Upper lobe of left lung (tissue), 6 donors: ENCODE measurements at regions not wholly inside any gene's neighbourhood (a gene's known extent, or its start where the extent isn't known, plus 50 kb on each side); places are given as distances from the start of the nearest gene placed in this dataset.

Experiments
- ATAC-seq, 2 donors: fragments of 200-7000 bp; cut with Tn5 transposase; one replicate each; pipeline ENCODE4 v1.9.1; 2022; ENCODE audit warnings: mild to moderate bottlenecking in 2 of 2, moderate library complexity in 2 of 2; ENCODE audit not compliant: low FRiP score in 2 of 2
- DNase-seq, 2 donors: peaks; one replicate each; pipeline ENCODE4 v3.0.0-alpha.2; 2019 to 2020
- H3K27ac ChIP-seq, 4 donors: fragments of 200-600 bp; sonication (generic); one replicate each; pipeline ENCODE4 v1.5.1; 2016 to 2019
- H3K27me3 ChIP-seq, 4 donors: fragments of 200-600 bp; sonication (generic); one replicate each; pipeline ENCODE4 v1.5.1; 2017 to 2019
- H3K36me3 ChIP-seq, 4 donors: fragments of 200-600 bp; sonication (generic); one replicate each; pipeline ENCODE4 v1.5.1; 2016 to 2019
- H3K4me1 ChIP-seq, 4 donors: fragments of 200-600 bp; sonication (generic); one replicate each; pipeline ENCODE4 v1.5.1; 2018 to 2019
- H3K4me3 ChIP-seq, 4 donors: fragments of 200-600 bp; sonication (generic); one replicate each; pipeline ENCODE4 v1.5.1; 2017 to 2019; ENCODE audit warnings: mild to moderate bottlenecking in 2 of 4, moderate library complexity in 1 of 4
- H3K9me3 ChIP-seq, 4 donors: fragments of 200-600 bp; sonication (generic); one replicate each; pipeline ENCODE4 v1.5.1; 2018 to 2019
- CTCF ChIP-seq, 6 experiments: fragments of 450-650 bp in 4 of 6; fragments of 200-600 bp in 2 of 6; sonication (generic) in 2 of 6; IDR thresholded peaks; one replicate each; pipeline ENCODE4 v1.5.1; 2016 to 2019; ENCODE audit warnings: antibody characterized with exemption in 6 of 6
- EP300 ChIP-seq, 4 donors: sonication (generic); formaldehyde crosslinking; IDR thresholded peaks; one replicate each; pipeline ENCODE4 v1.5.1; 2017; ENCODE audit warnings: antibody characterized with exemption in 4 of 4, control low read depth in 2 of 4
- POLR2A ChIP-seq, 4 donors: fragments of 450-650 bp; IDR thresholded peaks; one replicate each; pipeline ENCODE4 v1.5.1; 2016 to 2017; ENCODE audit warnings: antibody characterized with exemption in 4 of 4, mild to moderate bottlenecking in 2 of 4
- POLR2AphosphoS5 ChIP-seq, 2 donors: sonication (generic); formaldehyde crosslinking; IDR thresholded peaks; one replicate each; pipeline ENCODE4 v1.5.1; 2017; ENCODE audit warnings: antibody characterized with exemption in 2 of 2
- WGBS, 2 donors: methylation state at CpG; one replicate each; pipeline ENCODE4 v1.1.5; 2017 to 2018; 5-methylcytosine and 5-hydroxymethylcytosine counted together
- donor health status: DM: no; HTN: no; CAD: no; lungs with moderate emphysema.
- donor health status: DM: no; HTN: yes; CAD: no; lungs with severe emphysema.

DNA sequence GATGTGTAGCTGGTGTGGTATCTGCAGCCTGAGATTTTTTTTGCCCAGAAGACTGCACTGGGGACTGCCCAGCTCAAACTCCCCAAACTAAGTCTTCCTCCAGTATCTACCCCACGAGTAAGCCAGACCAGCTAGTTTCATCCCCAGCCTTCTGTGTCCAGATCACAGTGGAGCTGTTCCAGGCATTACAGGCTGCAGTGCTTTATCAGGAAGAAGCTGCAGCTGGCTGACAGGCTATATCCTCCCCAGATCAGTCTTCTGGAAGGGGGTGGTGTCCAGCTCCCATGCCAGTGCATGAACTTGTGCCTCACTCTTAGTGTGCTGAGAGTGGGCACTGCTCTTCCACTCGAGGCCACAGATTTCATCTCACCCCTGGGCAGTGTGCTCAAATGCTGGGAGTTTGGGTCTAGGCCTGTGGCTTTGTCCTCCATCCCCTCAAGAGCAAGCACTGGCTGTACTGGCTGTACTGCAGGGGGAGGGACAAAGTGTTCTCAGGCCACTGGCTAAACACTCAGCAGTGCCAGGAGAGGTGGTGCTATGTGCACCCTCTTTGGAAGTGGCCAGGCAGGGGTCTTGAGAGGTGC lies 679.1 kb upstream of the COBL start:
- Histone ChIP-seq H3K9me3 (peaks cover 0 to 14% (median 0%) of the 10 kb centered on the region in 4 donors), H3K4me1 (no peaks in the 10 kb centered on the region), H3K4me3 (no peak overlapping the region), H3K27me3 (no peaks in the 10 kb centered on the region), H3K36me3 (no peaks in the 10 kb centered on the region), H3K27ac (no peak overlapping the region)
- 64% methylated on average over 2 of the region's 2 CpGs; no CpG with 5 or more reads in 1 of the 2 donors for WGBS, 2 donors
- ATAC-seq, result peak in 1 of 2 donors; percentile 55
- no peak for TF ChIP-seq CTCF (IDR thresholded peaks at IDR 0.05)
- TF ChIP-seq POLR2A (IDR thresholded peaks at IDR 0.05), result no peak
- no peak for TF ChIP-seq EP300 (IDR thresholded peaks at IDR 0.05)
- no peak for TF ChIP-seq POLR2AphosphoS5 (IDR thresholded peaks at IDR 0.05)
- DNase-seq, result no peak

DNA sequence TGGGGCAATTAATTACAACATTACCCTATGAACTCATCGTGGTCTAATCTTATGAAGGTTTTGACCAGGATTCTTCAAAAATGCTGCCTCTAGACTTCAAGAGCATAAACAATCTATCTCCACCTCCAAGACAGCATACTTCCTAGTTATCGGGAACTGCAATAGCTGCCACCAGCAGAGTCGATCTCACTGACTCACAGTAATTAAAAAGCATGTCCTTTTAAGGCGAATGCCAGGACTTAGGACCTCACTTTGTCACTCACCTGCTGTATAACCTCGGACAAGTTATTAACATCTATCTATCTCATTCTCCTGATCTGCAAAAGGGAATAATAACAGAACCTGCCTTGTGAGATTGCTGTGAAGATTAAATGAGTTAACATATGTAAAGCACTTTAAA lies 666.0 kb upstream of the COBL start:
- DNase-seq (no peak), ATAC-seq (no peak)
- no peaks in the 10 kb centered on the region for H3K4me1 ChIP-seq
- H3K9me3 ChIP-seq, result no peaks in the 10 kb centered on the region
- no peaks in the 10 kb centered on the region for H3K27me3 ChIP-seq
- 54 to 59% methylated on average over 5 of the region's 5 CpGs for WGBS, 2 donors
- TF ChIP-seq POLR2A (IDR thresholded peaks at IDR 0.05), result no peak
- TF ChIP-seq CTCF (IDR thresholded peaks at IDR 0.05), result no peak
- TF ChIP-seq POLR2AphosphoS5 (IDR thresholded peaks at IDR 0.05), result no peak
- no peak for TF ChIP-seq EP300 (IDR thresholded peaks at IDR 0.05)
- no peaks in the 10 kb centered on the region for H3K36me3 ChIP-seq
- H3K27ac ChIP-seq, result no peak overlapping the region
- H3K4me3 ChIP-seq, result no peak overlapping the region

DNA sequence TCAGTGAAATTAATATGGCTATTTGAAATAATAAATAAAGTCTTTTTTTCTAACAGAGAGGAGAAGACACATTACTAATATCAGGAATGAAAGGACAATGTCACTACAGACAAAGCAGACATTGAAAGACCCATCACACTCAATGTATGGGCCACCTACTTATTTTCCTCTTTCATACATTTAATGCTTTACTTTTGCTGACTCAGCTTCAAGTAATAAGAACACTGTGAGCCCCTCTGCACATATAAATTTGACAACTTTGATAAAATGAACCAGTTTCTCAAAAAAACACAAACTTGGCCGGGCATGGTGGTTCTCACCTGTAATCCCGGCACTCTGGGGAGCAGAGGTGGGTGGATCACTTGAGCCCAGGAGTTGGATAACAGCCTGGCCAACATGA lies 664.2 kb upstream of the COBL start:
- TF ChIP-seq EP300 (IDR thresholded peaks at IDR 0.05), result no peak
- TF ChIP-seq CTCF (IDR thresholded peaks at IDR 0.05), result no peak
- TF ChIP-seq POLR2AphosphoS5 (IDR thresholded peaks at IDR 0.05), result no peak
- no peak for TF ChIP-seq POLR2A (IDR thresholded peaks at IDR 0.05)
- Histone ChIP-seq H3K36me3 (no peaks in the 10 kb centered on the region), H3K27ac (no peak overlapping the region), H3K4me1 (no peaks in the 10 kb centered on the region), H3K4me3 (no peak overlapping the region), H3K27me3 (no peaks in the 10 kb centered on the region), H3K9me3 (no peaks in the 10 kb centered on the region)
- ATAC-seq, result no peak
- DNase-seq, result no peak
- WGBS, 2 donors, result 80 to 89% methylated on average over 2 of the region's 2 CpGs

DNA sequence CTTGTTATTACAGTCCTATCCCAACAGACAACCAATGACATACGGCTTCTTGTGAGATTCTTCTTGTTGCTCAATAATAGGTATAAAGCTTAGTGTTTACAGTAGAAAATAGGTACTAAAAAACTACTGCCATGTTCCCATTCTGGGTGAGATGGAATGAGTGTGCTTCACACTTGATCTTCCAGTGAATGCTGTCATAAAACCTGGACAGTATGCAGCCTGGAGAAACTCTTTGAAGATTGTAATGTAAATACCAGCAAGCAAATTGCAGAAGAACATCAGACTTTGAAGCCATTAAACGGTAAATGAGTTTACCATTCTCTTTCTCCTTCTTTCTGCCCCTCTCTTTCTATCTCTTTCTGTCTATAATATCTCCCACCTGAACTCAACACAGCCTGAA lies 663.7 kb upstream of the COBL start:
- DNase-seq, result no peak
- Histone ChIP-seq H3K4me1 (no peaks in the 10 kb centered on the region), H3K4me3 (no peak overlapping the region), H3K27ac (no peak overlapping the region), H3K36me3 (no peaks in the 10 kb centered on the region), H3K27me3 (no peaks in the 10 kb centered on the region), H3K9me3 (no peaks in the 10 kb centered on the region)
- WGBS, 2 donors, result 72 to 74% methylated on average over 2 of the region's 2 CpGs
- TF ChIP-seq EP300 (IDR thresholded peaks at IDR 0.05) (no peak), POLR2A (IDR thresholded peaks at IDR 0.05) (no peak), CTCF (IDR thresholded peaks at IDR 0.05) (no peak), POLR2AphosphoS5 (IDR thresholded peaks at IDR 0.05) (no peak)
- no peak for ATAC-seq

DNA sequence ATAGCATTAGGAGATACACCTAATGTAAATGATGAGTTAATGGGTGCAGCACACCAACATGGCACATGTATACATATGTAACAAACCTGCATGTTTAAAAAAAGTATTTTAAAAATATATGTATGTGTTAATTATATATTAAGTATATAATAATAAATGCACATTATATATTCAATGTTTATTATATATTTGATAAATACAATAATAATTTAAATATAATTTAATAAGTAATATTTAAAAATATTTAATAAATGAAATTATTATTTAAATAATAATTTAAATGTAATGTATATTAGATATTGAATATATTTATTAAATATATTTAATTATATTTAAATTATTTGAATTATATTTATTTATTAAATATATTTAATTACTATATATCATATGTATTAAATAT lies 661.3 kb upstream of the COBL start:
- Histone ChIP-seq H3K9me3 (no peaks in the 10 kb centered on the region), H3K27me3 (no peaks in the 10 kb centered on the region), H3K27ac (no peak overlapping the region), H3K4me1 (no peaks in the 10 kb centered on the region), H3K4me3 (no peak overlapping the region), H3K36me3 (no peaks in the 10 kb centered on the region)
- DNase-seq (no peak), ATAC-seq (no peak)
- TF ChIP-seq POLR2AphosphoS5 (IDR thresholded peaks at IDR 0.05) (no peak), EP300 (IDR thresholded peaks at IDR 0.05) (no peak), POLR2A (IDR thresholded peaks at IDR 0.05) (no peak), CTCF (IDR thresholded peaks at IDR 0.05) (no peak)
